Neural crest cell (in vitro differentiated cells): ENCODE measurements at regions not wholly inside any gene's neighbourhood (a gene's known extent, or its start where the extent isn't known, plus 50 kb on each side); places are given as distances from the start of the nearest gene placed in this dataset.

Source experiments
- DNase-seq: peaks from one replicate; pipeline ENCODE4 v3.0.0; 2021; ENCODE audit warnings: low read depth, mixed read lengths, low spot score
- H3K27ac Mint-ChIP-seq: one replicate; pipeline ENCODE4 v1.8.0; 2021; ENCODE audit warnings: mild to moderate bottlenecking, mixed read lengths; ENCODE audit not compliant: unreplicated experiment
- H3K27me3 Mint-ChIP-seq: 2 replicates; pipeline ENCODE4 v1.8.0; 2021; ENCODE audit warnings: low read depth, mild to moderate bottlenecking, mixed read lengths
- H3K36me3 Mint-ChIP-seq: 2 replicates; pipeline ENCODE4 v1.8.0; 2021; ENCODE audit warnings: low read depth, mild to moderate bottlenecking, mixed read lengths
- H3K4me1 Mint-ChIP-seq: 2 replicates; pipeline ENCODE4 v1.8.0; 2021; ENCODE audit warnings: mixed read lengths
- H3K4me3 Mint-ChIP-seq: one replicate; pipeline ENCODE4 v1.8.0; 2021; ENCODE audit warnings: mild to moderate bottlenecking, mixed read lengths
- H3K9me3 Mint-ChIP-seq: 2 replicates; pipeline ENCODE4 v1.8.0; 2021; ENCODE audit warnings: mixed read lengths
- CTCF ChIP-seq: fragments of 200-600 bp; sonication (generic); conservative IDR thresholded peaks from 2 replicates; pipeline ENCODE4 v1.5.0; 2021; ENCODE audit warnings: antibody characterized with exemption, mild to moderate bottlenecking

DNA sequence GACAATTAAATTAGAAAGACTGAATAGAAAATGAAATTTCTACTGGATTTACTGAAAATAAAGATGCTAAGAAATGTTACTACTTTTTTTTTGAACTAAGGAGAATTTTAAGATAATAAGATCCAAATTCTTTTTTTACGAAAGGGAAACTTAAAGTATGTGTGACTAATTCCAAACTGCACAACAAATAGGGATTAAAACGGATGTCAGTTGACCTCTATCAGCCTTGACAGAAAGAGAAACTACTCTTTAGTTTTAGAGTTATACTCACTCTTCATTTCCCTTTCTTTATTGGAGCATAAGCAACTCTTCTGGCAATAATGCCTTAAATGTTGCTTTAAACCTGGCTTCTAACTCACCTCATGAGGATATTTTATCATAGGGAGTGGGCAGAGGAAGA, 273.8 kb downstream of the SLITRK6 start:
- DNase-seq, result no peak
- Mint-ChIP-seq H3K27me3 (no peaks in the 10 kb centered on the region), H3K27ac (no peak overlapping the region), H3K9me3 (peaks cover 2% of the 10 kb centered on the region), H3K4me3 (no peak overlapping the region), H3K4me1 (peaks cover 19% of the 10 kb centered on the region), H3K36me3 (peaks cover 3% of the 10 kb centered on the region)
- TF ChIP-seq CTCF, result no peak

GRCh38 chr13:85521657-85522056, 277.6 kb downstream of the SLITRK6 start:
- Mint-ChIP-seq H3K27me3 (no peaks in the 10 kb centered on the region), H3K9me3 (peaks cover 2% of the 10 kb centered on the region), H3K4me3 (no peak overlapping the region), H3K4me1 (no peaks in the 10 kb centered on the region), H3K36me3 (peaks cover 3% of the 10 kb centered on the region), H3K27ac (no peak overlapping the region)
- TF ChIP-seq CTCF, result no peak
- no peak for DNase-seq

DNA sequence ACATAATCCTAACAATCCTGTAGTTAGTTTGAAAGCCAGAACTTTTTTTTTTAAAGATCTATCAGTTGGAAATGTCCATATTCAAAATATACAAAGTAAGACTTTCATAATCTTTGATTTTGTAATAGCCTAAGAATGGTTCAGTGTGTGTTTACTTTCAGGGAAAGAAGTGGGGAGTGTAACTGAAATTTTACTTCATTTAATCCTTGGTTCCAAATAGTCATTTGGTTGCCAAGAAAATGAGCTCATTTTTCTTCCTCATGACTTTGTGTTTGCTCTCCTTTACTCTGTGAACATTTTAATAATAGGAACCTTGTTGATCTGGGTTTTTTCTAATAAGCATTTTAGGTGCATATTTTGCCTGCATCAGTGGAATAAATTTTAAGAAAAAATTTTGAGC, 278.8 kb downstream of the SLITRK6 start:
- Mint-ChIP-seq H3K4me1 (no peaks in the 10 kb centered on the region), H3K27ac (no peak overlapping the region), H3K36me3 (peaks cover 7% of the 10 kb centered on the region), H3K4me3 (no peak overlapping the region), H3K27me3 (no peaks in the 10 kb centered on the region), H3K9me3 (peaks cover 10% of the 10 kb centered on the region)
- no peak for TF ChIP-seq CTCF
- no peak for DNase-seq

GRCh38 chr13:85519363-85519762, 279.9 kb downstream of the SLITRK6 start:
- no peak for DNase-seq
- no peak for TF ChIP-seq CTCF
- Mint-ChIP-seq H3K36me3 (peaks cover 5% of the 10 kb centered on the region), H3K27ac (no peak overlapping the region), H3K4me3 (no peak overlapping the region), H3K9me3 (peaks cover 9% of the 10 kb centered on the region), H3K27me3 (no peaks in the 10 kb centered on the region), H3K4me1 (no peaks in the 10 kb centered on the region)

DNA sequence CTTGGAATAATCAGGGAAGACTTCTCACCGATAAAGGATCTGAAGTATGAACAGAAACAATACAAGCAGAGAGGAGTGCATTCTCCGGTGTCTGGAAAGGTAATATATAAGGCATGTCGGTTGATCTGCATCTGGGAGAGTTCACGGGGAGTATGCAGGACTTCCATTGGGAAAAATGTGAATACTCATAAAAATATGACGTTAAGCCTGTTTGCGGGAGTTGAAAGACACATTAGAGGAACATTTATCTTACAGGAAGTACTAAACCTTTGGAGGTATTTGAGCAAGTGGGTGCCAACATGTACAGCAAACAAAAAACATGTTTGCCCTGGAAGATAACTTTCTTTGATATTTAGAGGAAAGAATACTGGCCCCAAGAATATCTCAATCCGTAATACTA, 286.8 kb downstream of the SLITRK6 start:
- Mint-ChIP-seq H3K27me3 (no peaks in the 10 kb centered on the region), H3K9me3 (peaks cover 8% of the 10 kb centered on the region), H3K27ac (no peak overlapping the region), H3K4me3 (no peak overlapping the region), H3K36me3 (peaks cover 4% of the 10 kb centered on the region), H3K4me1 (no peaks in the 10 kb centered on the region)
- no peak for TF ChIP-seq CTCF
- DNase-seq, result no peak

DNA sequence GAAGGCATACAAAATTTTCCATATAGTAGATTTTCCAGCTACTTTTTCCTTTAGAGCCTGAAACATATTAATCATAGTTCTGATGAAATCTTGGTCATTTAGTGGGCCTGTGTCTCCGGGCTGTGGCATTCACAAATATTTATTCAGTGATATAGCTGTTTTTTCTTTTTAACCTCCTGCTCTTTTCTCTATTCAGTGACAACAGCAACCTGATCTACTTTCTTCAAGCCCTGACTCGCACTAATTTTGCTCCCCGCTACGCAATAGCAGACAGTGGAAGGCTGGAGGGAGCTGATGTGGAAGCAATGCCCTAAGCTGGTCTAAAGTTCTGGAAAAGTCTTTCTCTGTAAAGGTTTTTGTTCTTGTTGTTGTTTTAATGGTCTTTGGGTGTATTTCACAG, 289.7 kb downstream of the SLITRK6 start:
- H3K36me3 Mint-ChIP-seq, result no peaks in the 10 kb centered on the region
- no peaks in the 10 kb centered on the region for H3K4me1 Mint-ChIP-seq
- no peak for TF ChIP-seq CTCF
- no peak for DNase-seq
- H3K4me3 Mint-ChIP-seq, result no peak overlapping the region
- H3K27me3 Mint-ChIP-seq, result no peaks in the 10 kb centered on the region
- no peak overlapping the region for H3K27ac Mint-ChIP-seq
- H3K9me3 Mint-ChIP-seq, result no peaks in the 10 kb centered on the region
